NB4 (cell line): ENCODE measurements at regions not wholly inside any gene's neighbourhood (a gene's known extent, or its start where the extent isn't known, plus 50 kb on each side); places are given as distances from the start of the nearest gene placed in this dataset.

ENCODE experiments used
- MYC ChIP-seq: IDR thresholded peaks from 2 replicates; pipeline ENCODE4 v1.6.1; 2011; ENCODE audit warnings: low read depth, low read length
- TF ChIP-seq, protein P1 (sequence below): IDR thresholded peaks from one replicate; pipeline ENCODE4 v1.5.1; 2012; ENCODE audit warnings: low read depth, low read length

DNA sequence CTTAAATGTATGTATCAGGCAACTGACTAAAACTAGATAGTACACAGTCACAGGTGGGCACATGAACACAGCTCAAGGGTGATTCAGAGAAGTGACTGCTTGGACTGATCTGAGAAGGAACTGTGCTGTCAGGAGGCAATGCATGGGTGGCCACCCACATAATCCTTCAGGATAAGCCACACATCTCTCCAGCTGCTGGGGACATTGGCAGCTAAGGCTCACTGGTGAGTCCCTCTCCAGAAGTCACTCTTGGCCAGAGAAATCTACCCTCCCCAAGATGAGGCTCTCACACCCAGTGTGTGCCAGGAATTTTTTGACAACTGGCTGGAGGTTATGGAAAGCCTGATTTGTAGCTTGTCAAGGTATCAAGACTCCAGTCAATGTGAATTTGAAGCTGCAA lies 302.4 kb upstream of the NEBL start:
- TF ChIP-seq, protein P1, sequence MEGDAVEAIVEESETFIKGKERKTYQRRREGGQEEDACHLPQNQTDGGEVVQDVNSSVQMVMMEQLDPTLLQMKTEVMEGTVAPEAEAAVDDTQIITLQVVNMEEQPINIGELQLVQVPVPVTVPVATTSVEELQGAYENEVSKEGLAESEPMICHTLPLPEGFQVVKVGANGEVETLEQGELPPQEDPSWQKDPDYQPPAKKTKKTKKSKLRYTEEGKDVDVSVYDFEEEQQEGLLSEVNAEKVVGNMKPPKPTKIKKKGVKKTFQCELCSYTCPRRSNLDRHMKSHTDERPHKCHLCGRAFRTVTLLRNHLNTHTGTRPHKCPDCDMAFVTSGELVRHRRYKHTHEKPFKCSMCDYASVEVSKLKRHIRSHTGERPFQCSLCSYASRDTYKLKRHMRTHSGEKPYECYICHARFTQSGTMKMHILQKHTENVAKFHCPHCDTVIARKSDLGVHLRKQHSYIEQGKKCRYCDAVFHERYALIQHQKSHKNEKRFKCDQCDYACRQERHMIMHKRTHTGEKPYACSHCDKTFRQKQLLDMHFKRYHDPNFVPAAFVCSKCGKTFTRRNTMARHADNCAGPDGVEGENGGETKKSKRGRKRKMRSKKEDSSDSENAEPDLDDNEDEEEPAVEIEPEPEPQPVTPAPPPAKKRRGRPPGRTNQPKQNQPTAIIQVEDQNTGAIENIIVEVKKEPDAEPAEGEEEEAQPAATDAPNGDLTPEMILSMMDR = no peak
- no peak for TF ChIP-seq MYC
